Breast epithelium (tissue), 4 donors: ENCODE measurements at regions not wholly inside any gene's neighbourhood (a gene's known extent, or its start where the extent isn't known, plus 50 kb on each side); places are given as distances from the start of the nearest gene placed in this dataset.

ENCODE experiments used
- DNase-seq, 2 donors: peaks; one replicate each; pipeline ENCODE4 v3.0.0-alpha.2; 2019; ENCODE audit warnings: low spot score in 2 of 2
- H3K27ac ChIP-seq, 2 donors: fragments of 200-600 bp; sonication (generic) in 1 of 2; one replicate each; pipeline ENCODE4 v1.5.1; 2016 to 2019; ENCODE audit warnings: mild to moderate bottlenecking in 1 of 2
- H3K27me3 ChIP-seq, 2 donors: fragments of 200-600 bp; sonication (generic) in 1 of 2; one replicate each; pipeline versions ENCODE4 v1.5.1 to v1.6.0; 2017 to 2019; ENCODE audit warnings: control low read depth in 1 of 2, mild to moderate bottlenecking in 1 of 2
- H3K36me3 ChIP-seq: fragments of 200-600 bp; one replicate; pipeline ENCODE4 v1.5.1; 2019
- H3K4me1 ChIP-seq, 2 donors: fragments of 200-600 bp; sonication (generic); one replicate each; pipeline ENCODE4 v1.5.1; 2016 to 2019; ENCODE audit warnings: control low read depth in 1 of 2
- H3K4me3 ChIP-seq, 3 donors: fragments of 200-600 bp; sonication (generic); 1 replicate in 2 of 3; 2 replicates in 1 of 3; pipeline ENCODE4 v1.5.1; 2016 to 2019; ENCODE audit warnings: mild to moderate bottlenecking in 3 of 3, moderate library complexity in 2 of 3
- H3K9me3 ChIP-seq, 2 donors: fragments of 200-600 bp; sonication (generic) in 1 of 2; one replicate each; pipeline ENCODE4 v1.5.1; 2016 to 2019; ENCODE audit warnings: control low read depth in 1 of 2
- CTCF ChIP-seq, 3 donors: fragments of 450-650 bp; IDR thresholded peaks; one replicate each; pipeline ENCODE4 v1.5.1; 2016 to 2017; ENCODE audit warnings: antibody characterized with exemption in 3 of 3, mild to moderate bottlenecking in 3 of 3, moderate library complexity in 3 of 3
- POLR2A ChIP-seq: fragments of 450-650 bp; IDR thresholded peaks from one replicate; pipeline ENCODE4 v1.6.1; 2016; ENCODE audit warnings: antibody characterized with exemption, mild to moderate bottlenecking, moderate library complexity
- POLR2AphosphoS5 ChIP-seq, 3 donors: sonication (generic); formaldehyde crosslinking; IDR thresholded peaks; one replicate each; pipeline ENCODE4 v1.6.1; 2017; ENCODE audit warnings: antibody characterized with exemption in 3 of 3
- intact Hi-C: fragments of 100-400 bp; cut with DNase I; formaldehyde crosslinking; loops from one replicate; pipeline ENCODE4 v1.15.1; 2023; ENCODE audit warnings: low total_unique reads

- no peaks in the 10 kb centered on the region for H3K36me3 ChIP-seq
- no peak overlapping the region for H3K4me3 ChIP-seq
- H3K27ac ChIP-seq, result no peak overlapping the region
- no peaks in the 10 kb centered on the region for H3K27me3 ChIP-seq
- no peaks in the 10 kb centered on the region for H3K9me3 ChIP-seq
- TF ChIP-seq POLR2A (no peak), CTCF (IDR thresholded peaks at IDR 0.05) (no peak), POLR2AphosphoS5 (IDR thresholded peaks at IDR 0.05) (no peak)
- no peaks in the 10 kb centered on the region for H3K4me1 ChIP-seq
- no peak for DNase-seq
- intact Hi-C loops, result no loop called here
These were observed 234.4 kb upstream of the CRY1 start for GRCh38 chr12:107327651-107328182.

- intact Hi-C loops, result no loop called here
- DNase-seq, result no peak
- H3K4me3 ChIP-seq, result no peak overlapping the region
- no peaks in the 10 kb centered on the region for H3K36me3 ChIP-seq
- H3K27ac ChIP-seq, result no peak overlapping the region
- no peaks in the 10 kb centered on the region for H3K27me3 ChIP-seq
- TF ChIP-seq POLR2A (no peak), POLR2AphosphoS5 (IDR thresholded peaks at IDR 0.05) (no peak), CTCF (IDR thresholded peaks at IDR 0.05) (no peak)
- no peaks in the 10 kb centered on the region for H3K4me1 ChIP-seq
- no peaks in the 10 kb centered on the region for H3K9me3 ChIP-seq
These were observed 235.2 kb upstream of the CRY1 start for GRCh38 chr12:107328442-107329133.

GRCh38 chr12:107329569-107330324, 236.4 kb upstream of the CRY1 start:
- no peaks in the 10 kb centered on the region for H3K4me1 ChIP-seq
- no peaks in the 10 kb centered on the region for H3K9me3 ChIP-seq
- no peak for DNase-seq
- H3K27ac ChIP-seq, result no peak overlapping the region
- no peak overlapping the region for H3K4me3 ChIP-seq
- no peaks in the 10 kb centered on the region for H3K36me3 ChIP-seq
- intact Hi-C loops, result no loop called here
- H3K27me3 ChIP-seq, result no peaks in the 10 kb centered on the region
- TF ChIP-seq POLR2A (no peak), CTCF (IDR thresholded peaks at IDR 0.05) (no peak), POLR2AphosphoS5 (IDR thresholded peaks at IDR 0.05) (no peak)

GRCh38 chr12:107330831-107331431, 237.6 kb upstream of the CRY1 start:
- no peaks in the 10 kb centered on the region for H3K4me1 ChIP-seq
- no peak overlapping the region for H3K4me3 ChIP-seq
- no peak for TF ChIP-seq POLR2AphosphoS5 (IDR thresholded peaks at IDR 0.05)
- no peaks in the 10 kb centered on the region for H3K36me3 ChIP-seq
- DNase-seq, result no peak
- H3K27me3 ChIP-seq, result no peaks in the 10 kb centered on the region
- no peaks in the 10 kb centered on the region for H3K9me3 ChIP-seq
- no peak overlapping the region for H3K27ac ChIP-seq
- intact Hi-C loops, result no loop called here

- intact Hi-C loops, result no loop called here
- H3K27me3 ChIP-seq, result no peaks in the 10 kb centered on the region
- no peaks in the 10 kb centered on the region for H3K36me3 ChIP-seq
- no peak overlapping the region for H3K27ac ChIP-seq
- no peak for DNase-seq
- no peaks in the 10 kb centered on the region for H3K4me1 ChIP-seq
- TF ChIP-seq POLR2A (no peak), POLR2AphosphoS5 (IDR thresholded peaks at IDR 0.05) (no peak), CTCF (IDR thresholded peaks at IDR 0.05) (no peak)
- H3K4me3 ChIP-seq, result no peak overlapping the region
- no peaks in the 10 kb centered on the region for H3K9me3 ChIP-seq
These were observed 238.1 kb upstream of the CRY1 start for GRCh38 chr12:107331471-107331870.
